ENCODE measurements at regions not wholly inside any gene's neighbourhood (a gene's known extent, or its start where the extent isn't known, plus 50 kb on each side); places are given as distances from the start of the nearest gene placed in this dataset.

- no peak overlapping the region for H3K4me3 Mint-ChIP-seq
- peaks cover 2 to 11% of the 10 kb centered on the region in 2 donors for H3K9me3 Mint-ChIP-seq
- H3K4me1 Mint-ChIP-seq: peaks cover 4 to 5% of the 10 kb centered on the region in 2 donors
- DNase-seq (no peak), ATAC-seq (replicated peaks) (no peak)
- peaks cover 1 to 13% of the 10 kb centered on the region in 2 donors for H3K36me3 Mint-ChIP-seq
- H3K27ac Mint-ChIP-seq: no peak overlapping the region
- peaks cover 4 to 5% of the 10 kb centered on the region in 2 donors for H3K27me3 Mint-ChIP-seq
These were observed 60.5 kb upstream of the LGALSL start for GRCh38 chr2:64393383-64394010.

GRCh38 chr2:64394153-64394552, 59.8 kb upstream of the LGALSL start:
- peaks cover 5% of the 10 kb centered on the region in 2 donors for H3K4me1 Mint-ChIP-seq
- no peak for DNase-seq
- H3K27me3 Mint-ChIP-seq: peaks cover 4 to 5% of the 10 kb centered on the region in 2 donors
- no peak overlapping the region for H3K4me3 Mint-ChIP-seq
- no peak for ATAC-seq (replicated peaks)
- no peak overlapping the region for H3K27ac Mint-ChIP-seq
- H3K9me3 Mint-ChIP-seq: peaks cover 2 to 11% of the 10 kb centered on the region in 2 donors
- peaks cover 1 to 13% of the 10 kb centered on the region in 2 donors for H3K36me3 Mint-ChIP-seq

GRCh38 chr2:64396001-64396400, 58.0 kb upstream of the LGALSL start:
- H3K4me1 Mint-ChIP-seq: peaks cover 5 to 7% of the 10 kb centered on the region in 2 donors
- DNase-seq (no peak), ATAC-seq (replicated peaks) (no peak)
- H3K27me3 Mint-ChIP-seq: peaks cover 4 to 5% of the 10 kb centered on the region in 2 donors
- H3K36me3 Mint-ChIP-seq: peaks cover 1 to 9% of the 10 kb centered on the region in 2 donors
- no peak overlapping the region for H3K4me3 Mint-ChIP-seq
- peaks cover under 1 to 8% of the 10 kb centered on the region in 2 donors for H3K9me3 Mint-ChIP-seq
- no peak overlapping the region for H3K27ac Mint-ChIP-seq

GRCh38 chr2:64396551-64396950, 57.4 kb upstream of the LGALSL start:
- H3K36me3 Mint-ChIP-seq: peaks cover 1 to 5% of the 10 kb centered on the region in 2 donors
- H3K27ac Mint-ChIP-seq: no peak overlapping the region
- ATAC-seq (replicated peaks) (no peak), DNase-seq (no peak)
- H3K27me3 Mint-ChIP-seq: peaks cover 4 to 5% of the 10 kb centered on the region in 2 donors
- H3K4me1 Mint-ChIP-seq: peaks cover 5 to 7% of the 10 kb centered on the region in 2 donors
- peaks cover 0 to 4% of the 10 kb centered on the region in 2 donors for H3K9me3 Mint-ChIP-seq
- H3K4me3 Mint-ChIP-seq: no peak overlapping the region

- peaks cover 9 to 12% of the 10 kb centered on the region in 2 donors for H3K4me1 Mint-ChIP-seq
- no peak overlapping the region for H3K4me3 Mint-ChIP-seq
- no peak overlapping the region for H3K27ac Mint-ChIP-seq
- no peaks in the 10 kb centered on the region for H3K9me3 Mint-ChIP-seq
- H3K27me3 Mint-ChIP-seq: peaks cover 4 to 5% of the 10 kb centered on the region in 2 donors
- no peak for ATAC-seq (replicated peaks)
- H3K36me3 Mint-ChIP-seq: no peaks in the 10 kb centered on the region
- no peak for DNase-seq
These were observed 55.3 kb upstream of the LGALSL start for GRCh38 chr2:64398516-64399129.

- Mint-ChIP-seq H3K9me3 (no peaks in the 10 kb centered on the region), H3K36me3 (no peaks in the 10 kb centered on the region), H3K27me3 (peaks cover 4 to 5% of the 10 kb centered on the region in 2 donors), H3K4me1 (peaks cover 14 to 18% of the 10 kb centered on the region in 2 donors), H3K27ac (no peak overlapping the region), H3K4me3 (no peak overlapping the region)
- ATAC-seq (replicated peaks) (no peak), DNase-seq (no peak)
These were observed 54.4 kb upstream of the LGALSL start for GRCh38 chr2:64399521-64399920.

- Mint-ChIP-seq H3K36me3 (no peaks in the 10 kb centered on the region), H3K9me3 (no peaks in the 10 kb centered on the region), H3K27me3 (peaks cover 4 to 5% of the 10 kb centered on the region in 2 donors), H3K4me1 (peaks cover 14 to 18% of the 10 kb centered on the region in 2 donors), H3K27ac (no peak overlapping the region), H3K4me3 (no peak overlapping the region)
- DNase-seq (no peak), ATAC-seq (replicated peaks) (no peak)
These were observed 53.7 kb upstream of the LGALSL start for GRCh38 chr2:64400105-64400728.

GRCh38 chr2:64400733-64401528, 53.0 kb upstream of the LGALSL start:
- no peak for DNase-seq
- Mint-ChIP-seq H3K4me1 (peaks cover 14 to 18% of the 10 kb centered on the region in 2 donors), H3K4me3 (no peak overlapping the region), H3K9me3 (peaks cover 0 to under 1% of the 10 kb centered on the region in 2 donors), H3K27ac (no peak overlapping the region), H3K36me3 (no peaks in the 10 kb centered on the region), H3K27me3 (peaks cover 4 to 5% of the 10 kb centered on the region in 2 donors)
- ATAC-seq (replicated peaks): no peak

- peaks cover 14 to 18% of the 10 kb centered on the region in 2 donors for H3K4me1 Mint-ChIP-seq
- H3K4me3 Mint-ChIP-seq: no peak overlapping the region
- H3K9me3 Mint-ChIP-seq: peaks cover 0 to 2% of the 10 kb centered on the region in 2 donors
- H3K36me3 Mint-ChIP-seq: peaks cover 0 to 1% of the 10 kb centered on the region in 2 donors
- no peak for DNase-seq
- H3K27me3 Mint-ChIP-seq: peaks cover 4 to 5% of the 10 kb centered on the region in 2 donors
- no peak for ATAC-seq (replicated peaks)
- H3K27ac Mint-ChIP-seq: no peak overlapping the region
These were observed 52.5 kb upstream of the LGALSL start for GRCh38 chr2:64401529-64401880.

- Mint-ChIP-seq H3K9me3 (peaks cover 0 to 2% of the 10 kb centered on the region in 2 donors), H3K27ac (no peak overlapping the region)
These were observed 51.1 kb upstream of the LGALSL start for GRCh38 chr2:64402876-64403275.

GRCh38 chr2:64403426-64403825, 50.5 kb upstream of the LGALSL start:
- Mint-ChIP-seq H3K4me1 (peaks cover 11 to 12% of the 10 kb centered on the region in 2 donors), H3K27me3 (no peaks in the 10 kb centered on the region), H3K27ac (no peak overlapping the region), H3K9me3 (peaks cover 0 to 2% of the 10 kb centered on the region in 2 donors), H3K36me3 (peaks cover 0 to 2% of the 10 kb centered on the region in 2 donors), H3K4me3 (no peak overlapping the region)
- ATAC-seq (replicated peaks): no peak
- DNase-seq: no peak

More at GRCh38 chr2:64402876-64403275, 51.1 kb upstream of the LGALSL start:
- no peak overlapping the region for H3K4me3 Mint-ChIP-seq
- no peak for ATAC-seq (replicated peaks)
- no peak for DNase-seq
- peaks cover 0 to 2% of the 10 kb centered on the region in 2 donors for H3K36me3 Mint-ChIP-seq
- H3K27me3 Mint-ChIP-seq: no peaks in the 10 kb centered on the region
- H3K4me1 Mint-ChIP-seq: peaks cover 14 to 18% of the 10 kb centered on the region in 2 donors

GRCh38 chr2:64404002-64404731, 49.8 kb upstream of the LGALSL start:
- ATAC-seq (replicated peaks) (peak in 1 of 2 donors; percentile 39), DNase-seq (no peak)
- Mint-ChIP-seq H3K36me3 (peaks cover 0 to 2% of the 10 kb centered on the region in 2 donors), H3K27me3 (no peaks in the 10 kb centered on the region), H3K9me3 (peaks cover 0 to 2% of the 10 kb centered on the region in 2 donors), H3K27ac (no peak overlapping the region), H3K4me3 (peak overlapping the region in 1 of 2 donors; percentile 17), H3K4me1 (peaks cover 8 to 12% of the 10 kb centered on the region in 2 donors)

Measured in stimulated activated naive B cell treated with anti-CD40 and anti-IgM and Interleukin-4, amounts not matched to agents 10 μg/mL and 1 μg/mL and 100 μg/mL, for 72 hours (primary cell).